IMR-90 (cell line): ENCODE measurements at regions not wholly inside any gene's neighbourhood (a gene's known extent, or its start where the extent isn't known, plus 50 kb on each side); places are given as distances from the start of the nearest gene placed in this dataset.

Source experiments
- BHLHE40 ChIP-seq: fragments of 150-350 bp; IDR thresholded peaks from 2 replicates; pipeline ENCODE4 v1.6.1; 2016; ENCODE audit warnings: mild to moderate bottlenecking, low read depth, low read length
- CEBPB ChIP-seq: IDR thresholded peaks from 2 replicates; pipeline ENCODE4 v1.6.1; 2012; ENCODE audit warnings: low read depth, low read length, improper control_type of control experiment
- CHD1 ChIP-seq: IDR thresholded peaks from 2 replicates; pipeline ENCODE4 v1.6.1; 2012; ENCODE audit warnings: low read depth, low read length, improper control_type of control experiment
- CTCF ChIP-seq: conservative IDR thresholded peaks from 2 replicates; pipeline ENCODE4 v1.5.1; 2012; ENCODE audit warnings: mild to moderate bottlenecking, low read depth, low read length, improper control_type of control experiment
- ELK1 ChIP-seq: fragments of 150-350 bp; IDR thresholded peaks from 2 replicates; pipeline ENCODE4 v1.6.1; 2016; ENCODE audit warnings: low read depth, mild to moderate bottlenecking, low read length, moderate library complexity, borderline replicate concordance
- FOS ChIP-seq: fragments of 150-350 bp; IDR thresholded peaks from 2 replicates; pipeline ENCODE4 v1.6.1; 2016; ENCODE audit warnings: low read depth, low read length
- MAFK ChIP-seq: IDR thresholded peaks from 2 replicates; pipeline ENCODE4 v1.6.1; 2012; ENCODE audit warnings: low read depth, low read length, improper control_type of control experiment
- MAZ ChIP-seq: IDR thresholded peaks from 2 replicates; pipeline ENCODE4 v1.6.1; 2012; ENCODE audit warnings: low read depth, mild to moderate bottlenecking, low read length, improper control_type of control experiment, moderate library complexity, borderline replicate concordance
- MXI1 ChIP-seq: IDR thresholded peaks from 2 replicates; pipeline ENCODE4 v1.6.1; 2012; ENCODE audit warnings: low read depth, mild to moderate bottlenecking, low read length, moderate library complexity, borderline replicate concordance
- POLR2A ChIP-seq: IDR thresholded peaks from 2 replicates; pipeline ENCODE4 v1.6.1; 2012; ENCODE audit warnings: mild to moderate bottlenecking, low read depth, low read length
- RAD21 ChIP-seq: IDR thresholded peaks from 2 replicates; pipeline ENCODE4 v1.6.1; 2012; ENCODE audit warnings: low read length, improper control_type of control experiment
- RCOR1 ChIP-seq: IDR thresholded peaks from 2 replicates; pipeline ENCODE4 v1.6.1; 2012; ENCODE audit warnings: mild to moderate bottlenecking, low read length, improper control_type of control experiment; ENCODE audit not compliant: insufficient replicate concordance
- RFX5 ChIP-seq: IDR thresholded peaks from 2 replicates; pipeline ENCODE4 v1.8.0; 2012; ENCODE audit warnings: low read depth, mild to moderate bottlenecking, low read length, moderate library complexity
- SMC3 ChIP-seq: fragments of 150-350 bp; IDR thresholded peaks from 2 replicates; pipeline ENCODE4 v1.6.1; 2016; ENCODE audit warnings: low read depth, mild to moderate bottlenecking, antibody characterized with exemption, low read length, moderate library complexity

- TF ChIP-seq RCOR1 (no peak), CTCF (no peak), MXI1 (no peak), POLR2A (no peak), MAZ (no peak), RFX5 (no peak), BHLHE40 (no peak), RAD21 (no peak), CEBPB (no peak), FOS (no peak), SMC3 (no peak), ELK1 (no peak), CHD1 (no peak), MAFK (no peak)
Observed at GRCh38 chr13:40483601-40484000, 182.8 kb downstream of the FOXO1 start.
